ENCODE measurements at regions not wholly inside any gene's neighbourhood (a gene's known extent, or its start where the extent isn't known, plus 50 kb on each side); places are given as distances from the start of the nearest gene placed in this dataset.

DNA sequence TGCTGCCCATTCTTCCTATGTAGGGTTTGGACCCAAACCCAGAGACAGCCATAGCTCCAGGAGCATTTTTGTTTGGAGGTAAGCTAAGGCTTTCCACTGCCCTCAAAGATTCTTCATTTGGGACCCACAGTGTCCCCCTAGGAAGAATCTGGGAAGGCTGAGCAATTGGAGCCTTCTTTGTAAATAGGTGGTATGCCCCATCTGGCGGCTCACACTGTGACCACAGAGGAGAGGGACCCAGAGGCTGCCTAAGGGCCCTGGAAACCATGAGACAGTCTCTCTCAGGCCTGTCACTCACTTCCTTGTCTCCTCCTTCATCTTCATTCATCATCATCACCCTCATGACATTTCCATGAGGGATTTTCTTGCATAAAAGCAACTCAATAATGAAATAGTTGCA is 215.4 kb upstream of the OSR1 start:
- TF ChIP-seq CTCF (IDR thresholded peaks at IDR 0.05 in 2 of 3, conservative IDR thresholded peaks at IDR 0.05 in 1 of 3; ENCODE audit: control insufficient read depth in 2 of 3, extremely low read depth in 1 of 3, insufficient read depth in 1 of 3, low read depth in 3 of 3, low read length in 3 of 3) (no peak), RELA (IDR thresholded peaks at IDR 0.05; ENCODE audit: borderline replicate concordance, partially characterized antibody) (no peak), TCF7 (IDR thresholded peaks at IDR 0.05; ENCODE audit: borderline replicate concordance) (no peak), POLR2A (IDR thresholded peaks at IDR 0.05; ENCODE audit: low read depth, low read length) (no peak)

All from GM12878 (cell line).